ENCODE measurements at regions not wholly inside any gene's neighbourhood (a gene's known extent, or its start where the extent isn't known, plus 50 kb on each side); places are given as distances from the start of the nearest gene placed in this dataset.

- no peak overlapping the region for H3K27ac ChIP-seq (ENCODE audit: insufficient read depth, low read length)
- no peak for TF ChIP-seq USF2 (IDR thresholded peaks at IDR 0.05; ENCODE audit: low read depth, low read length)
- no peak for TF ChIP-seq NFE2L2 (IDR thresholded peaks at IDR 0.05; ENCODE audit: low read depth, low read length)
- TF ChIP-seq MXI1 (IDR thresholded peaks at IDR 0.05; ENCODE audit: borderline replicate concordance, low read depth, low read length), result no peak
- no peak for TF ChIP-seq FOS (IDR thresholded peaks at IDR 0.05; ENCODE audit: low read depth, low read length)
- WGBS, 2 experiments (ENCODE audit: extremely low coverage in 2 of 2, insufficient read length in 1 of 2), result no CpG with 5 or more reads among the region's 2 CpGs
- no peak overlapping the region for H2BK20ac ChIP-seq (ENCODE audit: low read depth, low read length)
- H3K14ac ChIP-seq (replicated peaks; ENCODE audit: low read depth, low read length), result no peak overlapping the region
- H4K20me1 ChIP-seq (ENCODE audit: insufficient read depth, low read length), result no peaks in the 10 kb centered on the region
- no peak overlapping the region for H4K5ac ChIP-seq (ENCODE audit: low read depth, low read length)
- no peak overlapping the region for H2BK5ac ChIP-seq (ENCODE audit: low read depth, low read length, poor library complexity, severe bottlenecking)
- no peak overlapping the region for H3K18ac ChIP-seq (ENCODE audit: low read depth, low read length)
- H2AFZ ChIP-seq (replicated peaks; ENCODE audit: low read length, poor library complexity), result no peak overlapping the region
- no peaks in the 10 kb centered on the region for H3K27me3 ChIP-seq (ENCODE audit: control insufficient read depth, insufficient read depth, low read length)
- no peak for DNase-seq
- no peak overlapping the region for H3K23ac ChIP-seq (ENCODE audit: low read depth, low read length)
- no peaks in the 10 kb centered on the region for H3K36me3 ChIP-seq (ENCODE audit: control insufficient read depth, insufficient read depth, low read length)
- no peak overlapping the region for H3K9ac ChIP-seq (ENCODE audit: low read depth, low read length)
- H4K91ac ChIP-seq (ENCODE audit: insufficient read depth, low read depth, low read length), result no peak overlapping the region
- H3K4me1 ChIP-seq (ENCODE audit: control insufficient read depth, insufficient read depth, low read length), result peaks cover 9% of the 10 kb centered on the region
- no peak overlapping the region for H2AK9ac ChIP-seq (replicated peaks; ENCODE audit: low read depth, low read length, poor library complexity)
- in situ Hi-C loops (cut with MboI; ENCODE audit: low sequenced_read_pairs), result no loop called here
- dilution Hi-C loops (cut with HindIII; ENCODE audit: low sequenced_read_pairs, unreplicated experiment), result no loop called here
- POLR2A ChIA-PET (ENCODE audit: unreplicated experiment), result no interaction called here
- no peak overlapping the region for H2BK15ac ChIP-seq (ENCODE audit: low read depth, low read length)
- H4K8ac ChIP-seq (ENCODE audit: low read depth in 2 of 2, low read length in 2 of 2), result no peak overlapping the region
- no peak overlapping the region for H3K4me2 ChIP-seq (ENCODE audit: low read depth, low read length)
- no peak overlapping the region for H3K4me3 ChIP-seq (ENCODE audit: insufficient read depth, low read depth, low read length)
- BruUV-seq (replicated peaks), result no TSS peak
- H3K79me1 ChIP-seq (ENCODE audit: low read depth in 1 of 2, low read length in 2 of 2), result no peaks in the 10 kb centered on the region
- H3K4ac ChIP-seq (ENCODE audit: low read depth, low read length), result no peak overlapping the region
- CTCF ChIA-PET, result no interaction called here
- ATAC-seq (ENCODE audit: low read depth), result no peak
- H3K9me1 ChIP-seq (ENCODE audit: insufficient read depth, low read length), result peaks cover 11% of the 10 kb centered on the region; the same call in 1 of the 2 replicates
- H3K9me3 ChIP-seq (ENCODE audit: control insufficient read depth, insufficient read depth, low read length), result no peaks in the 10 kb centered on the region
- no peak overlapping the region for H2BK120ac ChIP-seq (ENCODE audit: low read depth, low read length)
- H3K56ac ChIP-seq (ENCODE audit: extremely low read depth, insufficient read depth, low read length), result no peak overlapping the region
- intact Hi-C loops (cut with micrococcal nuclease), result no loop called here
- no peak overlapping the region for H2AK5ac ChIP-seq (ENCODE audit: low read depth, low read length)
These were observed 309.6 kb downstream of the ACTL7B start for GRCh38 chr9:108546215-108546614.
